Osteoblast (primary cell): ENCODE measurements at regions not wholly inside any gene's neighbourhood (a gene's known extent, or its start where the extent isn't known, plus 50 kb on each side); places are given as distances from the start of the nearest gene placed in this dataset.

Source experiments
- DNase-seq: peaks from one replicate; pipeline ENCODE4 v3.0.0; 2011; ENCODE audit warnings: low spot score, mixed read lengths; ENCODE audit not compliant: insufficient read length; ENCODE audit errors: missing footprints
- H2AFZ ChIP-seq: 2 replicates; pipeline ENCODE4 v1.6.0; 2011; ENCODE audit warnings: mild to moderate bottlenecking, low read length
- H3K27ac ChIP-seq: 2 replicates; pipeline ENCODE4 v1.5.1; 2011; ENCODE audit warnings: mild to moderate bottlenecking, low read depth, low read length, moderate library complexity
- H3K27me3 ChIP-seq: 2 replicates; pipeline ENCODE4 v1.6.0; 2012; ENCODE audit warnings: mild to moderate bottlenecking, control low read depth, inconsistent platforms, low read length, moderate library complexity; ENCODE audit not compliant: insufficient read depth
- H3K36me3 ChIP-seq: 2 replicates; pipeline ENCODE4 v1.5.1; 2011; ENCODE audit warnings: mild to moderate bottlenecking, low read length, control low read depth, moderate library complexity; ENCODE audit not compliant: insufficient read depth
- H3K4me1 ChIP-seq: 2 replicates; pipeline ENCODE4 v1.5.1; 2011; ENCODE audit warnings: mild to moderate bottlenecking, low read length, control low read depth, moderate library complexity; ENCODE audit not compliant: insufficient read depth
- H3K4me2 ChIP-seq: 2 replicates; pipeline ENCODE4 v1.6.0; 2011; ENCODE audit warnings: mild to moderate bottlenecking, low read length; ENCODE audit not compliant: insufficient read depth
- H3K4me3 ChIP-seq: fragments of 200-600 bp; sonication (generic); 3 replicates; pipeline ENCODE4 v1.5.1; 2012; ENCODE audit warnings: mild to moderate bottlenecking, low read length, inconsistent platforms; ENCODE audit not compliant: insufficient read depth
- H3K79me2 ChIP-seq: 2 replicates; pipeline ENCODE4 v1.6.0; 2012; ENCODE audit warnings: mild to moderate bottlenecking, low read length, control low read depth, inconsistent platforms; ENCODE audit not compliant: insufficient read depth
- H3K9me3 ChIP-seq: 2 replicates; pipeline ENCODE4 v1.5.1; 2011; ENCODE audit warnings: low read depth, low read length, control low read depth
- H4K20me1 ChIP-seq: 2 replicates; pipeline ENCODE4 v1.6.0; 2012; ENCODE audit warnings: mild to moderate bottlenecking, low read length, control low read depth; ENCODE audit not compliant: insufficient read depth
- TF ChIP-seq, protein P1 (sequence below): IDR thresholded peaks from 2 replicates; pipeline ENCODE4 v1.5.1; 2011; ENCODE audit warnings: mild to moderate bottlenecking, low read depth, low read length, moderate library complexity; ENCODE audit errors: extremely low read depth

DNA sequence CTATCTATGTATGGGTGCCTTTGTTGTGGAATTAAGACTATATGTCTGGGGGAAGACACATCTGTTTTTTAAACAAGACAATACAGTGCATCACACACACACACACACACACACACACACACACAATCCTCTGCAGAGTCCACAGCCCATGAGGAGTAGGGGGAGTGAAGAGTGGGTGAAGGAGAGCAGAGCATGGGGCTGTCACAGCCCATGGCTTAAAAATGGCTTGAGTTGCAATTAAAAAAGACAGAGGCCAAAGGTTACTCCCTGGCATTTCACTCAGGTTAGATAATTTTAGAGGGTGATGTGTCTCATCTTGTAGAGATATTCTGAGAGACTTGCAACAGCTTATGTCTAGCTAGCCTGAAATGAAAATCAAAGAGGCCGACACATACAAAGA, 176.5 kb upstream of the PLXNA2 start:
- Histone ChIP-seq H3K4me1 (no peaks in the 10 kb centered on the region), H3K36me3 (no peaks in the 10 kb centered on the region), H2AFZ (no peak overlapping the region), H3K4me2 (no peak overlapping the region), H3K9me3 (no peaks in the 10 kb centered on the region), H4K20me1 (no peaks in the 10 kb centered on the region), H3K79me2 (no peaks in the 10 kb centered on the region), H3K27me3 (no peaks in the 10 kb centered on the region), H3K4me3 (no peak overlapping the region), H3K27ac (no peak overlapping the region)
- TF ChIP-seq, protein P1, sequence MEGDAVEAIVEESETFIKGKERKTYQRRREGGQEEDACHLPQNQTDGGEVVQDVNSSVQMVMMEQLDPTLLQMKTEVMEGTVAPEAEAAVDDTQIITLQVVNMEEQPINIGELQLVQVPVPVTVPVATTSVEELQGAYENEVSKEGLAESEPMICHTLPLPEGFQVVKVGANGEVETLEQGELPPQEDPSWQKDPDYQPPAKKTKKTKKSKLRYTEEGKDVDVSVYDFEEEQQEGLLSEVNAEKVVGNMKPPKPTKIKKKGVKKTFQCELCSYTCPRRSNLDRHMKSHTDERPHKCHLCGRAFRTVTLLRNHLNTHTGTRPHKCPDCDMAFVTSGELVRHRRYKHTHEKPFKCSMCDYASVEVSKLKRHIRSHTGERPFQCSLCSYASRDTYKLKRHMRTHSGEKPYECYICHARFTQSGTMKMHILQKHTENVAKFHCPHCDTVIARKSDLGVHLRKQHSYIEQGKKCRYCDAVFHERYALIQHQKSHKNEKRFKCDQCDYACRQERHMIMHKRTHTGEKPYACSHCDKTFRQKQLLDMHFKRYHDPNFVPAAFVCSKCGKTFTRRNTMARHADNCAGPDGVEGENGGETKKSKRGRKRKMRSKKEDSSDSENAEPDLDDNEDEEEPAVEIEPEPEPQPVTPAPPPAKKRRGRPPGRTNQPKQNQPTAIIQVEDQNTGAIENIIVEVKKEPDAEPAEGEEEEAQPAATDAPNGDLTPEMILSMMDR, result no peak
- DNase-seq, result no peak

- Histone ChIP-seq H4K20me1 (no peaks in the 10 kb centered on the region), H3K4me1 (no peaks in the 10 kb centered on the region), H3K4me2 (no peak overlapping the region), H3K4me3 (no peak overlapping the region), H3K79me2 (no peaks in the 10 kb centered on the region), H2AFZ (no peak overlapping the region), H3K27ac (no peak overlapping the region), H3K36me3 (no peaks in the 10 kb centered on the region), H3K27me3 (no peaks in the 10 kb centered on the region), H3K9me3 (no peaks in the 10 kb centered on the region)
- TF ChIP-seq, protein P1, result no peak
- DNase-seq, result no peak
Measured at GRCh38 chr1:208421486-208421885, 177.3 kb upstream of the PLXNA2 start.

DNA sequence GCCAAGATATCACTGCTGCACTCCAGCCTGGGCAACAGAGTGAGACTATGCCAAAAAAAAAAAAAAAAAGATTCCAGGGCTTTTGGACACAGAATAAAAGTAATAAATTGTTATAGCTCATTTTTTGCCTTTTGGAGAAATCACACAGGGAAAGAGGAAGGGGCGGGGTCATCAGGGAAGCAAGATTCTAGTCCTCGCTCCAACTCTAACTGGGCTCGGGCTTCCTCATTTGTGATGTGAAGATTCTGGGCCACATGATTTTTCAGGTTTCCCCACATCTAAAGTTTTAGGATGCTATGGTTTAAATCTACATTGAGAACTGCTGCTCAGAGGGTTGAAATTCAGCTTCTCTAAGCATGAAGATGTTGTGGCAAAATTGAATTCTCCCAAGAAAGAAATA, 179.3 kb upstream of the PLXNA2 start:
- Histone ChIP-seq H3K4me1 (no peaks in the 10 kb centered on the region), H3K36me3 (no peaks in the 10 kb centered on the region), H3K79me2 (no peaks in the 10 kb centered on the region), H3K27me3 (no peaks in the 10 kb centered on the region), H3K27ac (no peak overlapping the region), H3K4me3 (no peak overlapping the region), H4K20me1 (no peaks in the 10 kb centered on the region), H2AFZ (no peak overlapping the region), H3K4me2 (no peak overlapping the region), H3K9me3 (no peaks in the 10 kb centered on the region)
- TF ChIP-seq, protein P1, result no peak
- DNase-seq, result no peak

DNA sequence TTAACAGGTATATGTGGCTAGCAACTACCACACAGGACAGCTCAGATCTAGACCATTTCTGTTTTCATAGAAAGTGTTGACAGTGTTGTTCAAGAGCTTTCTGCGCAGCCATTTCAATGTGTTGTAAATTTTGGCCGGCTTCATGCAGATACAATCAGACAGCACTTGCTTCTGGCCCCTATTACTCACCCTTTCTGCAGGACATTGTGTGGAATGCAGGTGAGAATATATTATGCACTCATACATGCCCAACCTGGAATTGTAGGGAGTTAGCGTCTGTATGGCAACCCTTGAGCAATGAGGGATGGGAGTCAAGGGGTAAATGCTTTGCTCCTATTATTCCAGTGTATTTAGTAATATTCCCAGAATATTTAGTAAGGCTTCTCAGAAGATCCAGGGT, 180.9 kb upstream of the PLXNA2 start:
- Histone ChIP-seq H3K4me2 (no peak overlapping the region), H3K4me3 (no peak overlapping the region), H3K4me1 (no peaks in the 10 kb centered on the region)

More for the DNA sequence above, 180.9 kb upstream of the PLXNA2 start:
- TF ChIP-seq, protein P1, result no peak
- peak; percentile 6 for DNase-seq
- H3K9me3 ChIP-seq, result no peaks in the 10 kb centered on the region
- no peaks in the 10 kb centered on the region for H4K20me1 ChIP-seq
- no peak overlapping the region for H2AFZ ChIP-seq
- H3K27me3 ChIP-seq, result no peaks in the 10 kb centered on the region
- H3K79me2 ChIP-seq, result no peaks in the 10 kb centered on the region
- no peaks in the 10 kb centered on the region for H3K36me3 ChIP-seq
- H3K27ac ChIP-seq, result no peak overlapping the region
